ENCODE measurements at regions not wholly inside any gene's neighbourhood (a gene's known extent, or its start where the extent isn't known, plus 50 kb on each side); places are given as distances from the start of the nearest gene placed in this dataset.
"Not testable (repeated sequence)": the region's sequence is repeated elsewhere in the genome, so short reads cannot be mapped to it uniquely, and the experiment has no call there.

DNA sequence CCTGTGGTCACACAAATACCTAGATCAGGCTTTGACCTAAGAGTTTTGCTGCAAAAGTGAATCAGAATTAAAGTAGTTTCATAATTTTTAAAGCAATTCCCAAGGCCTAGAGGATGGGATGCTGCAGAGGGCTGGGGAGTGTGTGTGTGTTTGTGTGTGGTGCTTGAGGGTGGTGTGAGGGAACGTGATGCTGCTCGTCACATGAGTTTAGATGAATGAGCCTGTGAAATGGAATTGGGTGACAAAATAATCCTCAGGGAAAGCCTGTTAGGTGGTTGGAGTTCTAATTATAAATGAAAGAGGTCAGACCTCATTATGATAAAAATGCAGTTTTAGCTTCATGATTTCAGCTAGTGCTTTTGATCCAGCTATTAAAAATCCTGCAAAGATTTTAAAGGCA, 87.5 kb upstream of the TMEM170B start:
- no peak for DNase-seq

- no peak for DNase-seq
Measured at GRCh38 chr6:11449408-11449807, 88.1 kb upstream of the TMEM170B start.

GRCh38 chr6:11448038-11448437, 89.5 kb upstream of the TMEM170B start:
- DNase-seq, result no peak

DNA sequence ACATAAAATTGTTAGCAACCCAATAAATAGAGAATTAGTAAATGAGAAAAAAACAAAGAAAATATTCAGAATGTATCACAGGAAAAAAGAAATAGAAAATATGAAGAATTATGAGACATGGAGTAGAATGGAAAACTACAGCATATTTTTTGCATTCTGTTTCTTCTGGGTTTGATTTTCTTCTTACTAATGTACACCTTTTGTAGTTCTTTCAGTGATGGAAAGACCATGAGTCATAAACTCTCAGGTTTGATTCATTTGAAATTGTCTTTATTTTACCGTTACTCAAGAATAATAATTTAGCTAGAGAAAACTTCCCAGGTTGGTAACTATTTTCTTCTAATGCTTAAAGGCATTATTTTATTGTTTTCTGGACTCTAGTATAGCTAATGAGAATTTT, 90.3 kb upstream of the TMEM170B start:
- DNase-seq, result no peak

DNA sequence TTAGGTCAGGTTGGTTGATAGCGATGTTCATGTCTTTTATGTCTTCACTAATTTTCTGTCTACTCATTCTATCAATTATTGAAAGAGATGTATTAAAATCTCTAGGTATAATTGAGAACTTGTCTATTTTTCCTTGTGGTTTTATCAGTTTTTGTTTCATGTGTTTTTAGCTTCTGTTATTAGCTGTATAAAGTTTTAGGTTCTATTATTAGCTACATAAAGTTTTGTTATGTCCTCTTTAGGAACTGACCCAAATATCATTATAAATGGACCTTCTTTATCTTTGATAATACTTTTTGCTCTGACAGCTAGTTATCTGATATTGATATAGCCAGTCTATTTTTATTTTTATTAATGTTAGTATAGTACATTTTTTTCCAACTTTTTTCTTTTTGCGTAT, 92.4 kb upstream of the TMEM170B start:
- DNase-seq, result no peak

DNA sequence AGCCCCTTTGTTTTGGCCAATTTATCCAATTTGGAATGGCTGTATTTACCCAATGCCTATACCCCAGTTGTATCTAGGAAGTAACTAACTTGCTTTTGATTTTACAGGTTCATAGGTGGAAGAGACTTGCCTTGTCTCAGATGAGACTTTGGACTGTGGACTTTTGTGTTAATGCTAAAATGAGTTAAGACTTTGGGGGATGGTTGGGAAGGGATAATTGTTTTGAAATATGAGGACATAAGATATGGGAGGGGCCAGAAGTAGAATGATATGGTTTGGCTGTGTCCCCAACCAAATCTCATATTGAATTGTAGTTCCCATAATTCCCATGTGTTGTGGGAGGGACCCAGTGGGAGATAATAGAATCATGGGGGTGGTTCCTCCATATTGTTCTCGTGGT, 94.4 kb upstream of the TMEM170B start:
- DNase-seq, result not testable (repeated sequence)

GRCh38 chr6:11442495-11442894, 95.1 kb upstream of the TMEM170B start:
- DNase-seq, result no peak

DNA sequence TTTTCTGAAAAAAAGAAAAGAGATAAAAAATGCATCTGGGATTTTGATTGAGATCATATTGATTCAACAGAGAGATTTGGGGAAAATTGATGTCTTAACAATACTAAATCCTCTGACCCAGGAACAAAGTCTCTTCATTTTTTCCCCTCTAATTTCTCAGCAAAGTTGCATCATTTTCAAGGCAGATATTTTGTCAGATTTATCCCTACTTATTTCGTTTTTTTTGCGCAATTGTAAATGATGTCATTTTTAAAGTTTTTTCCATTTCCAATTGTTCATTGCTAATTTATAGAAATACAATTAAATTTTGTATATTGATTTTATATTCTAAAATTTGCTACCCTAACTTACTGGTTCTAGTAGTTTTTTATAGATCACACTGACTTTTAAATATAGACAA, 97.7 kb upstream of the TMEM170B start:
- no peak for DNase-seq

GRCh38 chr6:11439017-11439420, 98.5 kb upstream of the TMEM170B start:
- no peak for DNase-seq

DNA sequence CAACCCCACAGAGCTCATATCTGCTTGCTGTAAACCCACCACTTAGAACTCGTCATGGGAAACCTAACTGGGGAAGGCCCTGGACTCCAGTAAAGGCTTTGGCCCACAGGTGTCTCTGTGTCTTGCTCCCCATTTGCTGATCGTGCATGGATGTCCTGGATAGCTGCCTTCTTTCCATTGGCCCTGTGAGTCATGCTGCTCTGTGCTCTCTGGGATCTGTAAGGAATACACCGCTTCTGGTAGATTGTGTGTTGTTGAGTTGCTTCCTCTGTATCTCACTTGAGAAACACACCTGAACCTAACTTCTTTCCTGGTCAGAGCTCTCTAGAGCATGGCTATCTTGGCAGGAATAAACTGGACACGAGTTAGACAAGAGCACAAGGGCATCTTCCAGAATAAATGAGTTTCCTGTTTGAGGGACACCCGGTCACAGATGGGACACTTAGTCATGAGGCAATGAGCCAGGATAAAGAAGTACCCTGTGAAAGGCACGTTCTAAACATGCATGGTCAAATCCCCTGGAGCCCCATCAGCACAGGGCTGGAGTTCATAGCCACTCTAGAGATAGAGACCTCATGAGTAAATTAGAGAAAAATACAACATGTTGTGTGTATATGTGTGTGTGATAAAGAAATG, 99.6 kb upstream of the TMEM170B start:
- no peak for DNase-seq

- no peak for DNase-seq
Measured at GRCh38 chr6:11436508-11437096, 100.9 kb upstream of the TMEM170B start.

GRCh38 chr6:11434565-11435326, 102.8 kb upstream of the TMEM170B start:
- no peak for DNase-seq

- no peak for DNase-seq
Measured at GRCh38 chr6:11433860-11434259, 103.7 kb upstream of the TMEM170B start.

DNA sequence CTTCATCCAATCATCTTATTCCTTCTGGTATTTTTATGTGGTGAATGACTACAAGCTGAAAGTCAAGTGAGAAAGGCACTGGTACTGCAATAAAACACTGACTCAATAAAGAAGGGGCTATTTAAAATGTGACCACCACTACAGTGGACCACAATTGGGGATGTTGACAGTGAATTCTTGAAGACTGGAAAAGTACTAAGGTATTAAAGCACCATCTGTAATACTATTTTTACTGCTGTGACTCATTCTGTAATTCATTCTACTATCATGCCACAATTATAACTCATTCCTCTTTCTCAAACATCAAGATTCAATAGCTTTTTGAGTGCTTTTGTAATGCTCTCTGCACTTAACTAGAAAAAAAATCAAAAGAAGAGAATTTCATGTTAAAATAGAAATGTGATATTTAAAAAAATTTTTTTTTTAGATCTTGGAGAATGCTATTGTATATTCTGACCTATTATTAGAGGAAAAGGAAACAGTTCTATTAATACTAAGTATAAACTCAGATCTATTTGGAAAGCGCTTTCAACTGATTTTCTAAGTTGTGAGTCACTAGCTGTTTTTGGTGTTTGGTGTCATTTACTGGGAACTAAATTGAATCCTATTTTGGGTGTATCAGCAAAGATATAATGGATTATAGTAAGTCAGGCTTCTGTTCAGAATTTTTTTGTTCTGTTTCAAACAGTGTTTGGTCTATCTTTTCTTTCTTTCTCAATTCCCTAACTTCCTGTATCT, 104.7 kb upstream of the TMEM170B start:
- DNase-seq, result no peak

- DNase-seq, result no peak
Measured at GRCh38 chr6:11432091-11432490, 105.5 kb upstream of the TMEM170B start.

- no peak for DNase-seq
Measured at GRCh38 chr6:11431455-11431937, 106.1 kb upstream of the TMEM170B start.

- no peak for DNase-seq
Measured at GRCh38 chr6:11430036-11430435, 107.5 kb upstream of the TMEM170B start.

DNA sequence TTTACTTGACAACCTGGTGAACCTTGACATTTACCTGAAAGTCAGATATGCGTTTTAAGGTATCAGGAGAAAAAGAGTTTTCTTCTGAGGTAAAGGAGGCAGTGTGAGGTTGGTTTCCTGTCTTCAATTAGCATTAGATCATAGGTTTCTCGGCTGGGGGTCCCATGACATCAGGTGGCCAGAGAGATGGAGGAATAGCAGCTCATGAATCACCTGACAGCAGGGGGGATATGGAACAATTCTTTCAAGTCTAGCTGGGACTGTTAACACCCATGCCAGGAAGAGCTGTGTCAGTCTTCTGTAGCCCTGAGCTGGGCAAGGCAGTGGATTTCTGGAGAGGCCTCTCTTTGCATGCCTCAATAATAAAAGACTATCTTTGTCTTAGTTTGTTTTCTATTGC, 108.0 kb upstream of the TMEM170B start:
- no peak for DNase-seq

GRCh38 chr6:11428895-11429294, 108.7 kb upstream of the TMEM170B start:
- no peak for DNase-seq

GRCh38 chr6:11428371-11428770, 109.2 kb upstream of the TMEM170B start:
- DNase-seq, result no peak

- no peak for DNase-seq
Measured at GRCh38 chr6:11427723-11428245, 109.8 kb upstream of the TMEM170B start.

DNA sequence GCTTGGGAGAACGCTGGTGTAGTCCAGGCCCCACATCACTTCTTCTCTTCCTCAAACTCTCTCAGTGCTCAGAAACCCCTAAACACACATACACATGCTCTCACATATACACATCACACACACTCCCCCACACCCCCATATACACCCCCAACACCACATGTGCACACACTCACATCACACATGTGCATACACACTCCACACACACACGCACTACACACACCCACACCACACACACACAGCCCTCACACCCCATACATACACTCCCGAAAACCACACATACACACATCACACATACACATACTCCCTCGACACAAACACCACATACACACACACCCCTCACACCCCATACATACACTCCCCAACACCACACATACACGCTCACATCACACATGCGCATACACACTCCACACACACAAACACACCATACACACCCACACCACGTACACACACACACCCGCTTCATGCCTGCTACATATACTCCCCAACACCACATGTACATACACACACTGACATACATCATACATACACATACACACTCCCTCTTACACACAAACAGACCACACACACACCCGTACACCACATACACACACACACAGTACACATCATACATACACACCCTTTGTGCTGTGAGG, 110.3 kb upstream of the TMEM170B start:
- no peak for DNase-seq

DNA sequence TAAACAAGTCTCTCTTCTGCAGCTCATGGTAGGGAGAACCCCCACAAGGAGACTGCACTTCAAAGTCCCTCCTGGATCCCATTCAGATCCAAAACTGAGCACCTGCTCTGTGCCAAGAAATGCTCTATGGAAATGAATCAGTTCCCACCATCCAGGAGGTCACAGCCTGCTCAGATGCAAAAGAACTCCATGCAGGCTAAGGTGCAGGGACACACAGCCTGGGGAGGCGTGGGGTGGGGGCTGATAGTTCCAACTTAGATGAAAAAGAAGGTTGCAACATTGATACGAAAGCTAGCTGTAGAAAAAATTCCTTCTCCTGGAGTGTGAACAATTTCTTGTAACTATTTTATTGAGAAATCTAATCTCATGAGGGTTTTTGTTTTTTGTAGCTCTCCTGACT, 111.0 kb upstream of the TMEM170B start:
- no peak for DNase-seq
